SK-N-SH (cell line): ENCODE measurements at regions not wholly inside any gene's neighbourhood (a gene's known extent, or its start where the extent isn't known, plus 50 kb on each side); places are given as distances from the start of the nearest gene placed in this dataset.

Experiments
- CTCF ChIA-PET: fragments of 300-600, 350-600 bp; formaldehyde crosslinking; extraction: SDS; loops from one replicate; lab custom pipeline; 2021; lab: Yijun Ruan, JAX
- POLR2A ChIA-PET: fragments of 350-600 bp; sonication (Branson Sonifier 250); formaldehyde crosslinking; extraction: SDS; loops from one replicate; lab custom pipeline; 2020; ENCODE audit warnings: antibody characterized with exemption, inconsistent platforms; lab: Yijun Ruan, JAX
- DNase-seq: peaks from one replicate; pipeline ENCODE4 v3.0.0; 2012
- H2AFZ ChIP-seq: fragments of 200-600 bp; sonication (generic); 2 replicates; pipeline ENCODE4 v1.8.1; 2016; ENCODE audit warnings: antibody characterized with exemption, mild to moderate bottlenecking, low read depth
- H3F3A ChIP-seq: fragments of 200-600 bp; sonication (generic); replicated peaks from 2 replicates; pipeline ENCODE3; 2016; ENCODE audit warnings: antibody characterized with exemption, mild to moderate bottlenecking; ENCODE audit not compliant: insufficient read depth
- H3K27ac ChIP-seq, 2 experiments: fragments of 200-500 bp in 1 of 2; fragments of 200-600 bp in 1 of 2; sonication (Bioruptor generic) in 1 of 2; sonication (generic), shearing (Covaris generic) in 1 of 2; 2 replicates each; pipeline versions ENCODE4 v1.5.1 to v1.6.1; 2014 to 2016; ENCODE audit warnings: low read depth in 2 of 2, inconsistent platforms in 1 of 2, low read length in 1 of 2, mild to moderate bottlenecking in 1 of 2, mixed read lengths in 1 of 2
- H3K27me3 ChIP-seq: fragments of 200-600 bp; sonication (generic), shearing (Covaris generic); 2 replicates; pipeline ENCODE4 v1.6.1; 2016; ENCODE audit warnings: mixed run types; ENCODE audit not compliant: insufficient read depth
- H3K36me3 ChIP-seq, 2 experiments: fragments of 200-500 bp in 1 of 2; fragments of 200-600 bp in 1 of 2; sonication (Bioruptor generic) in 1 of 2; sonication (generic) in 1 of 2; replicated peaks in 1 of 2; 2 replicates each; pipeline versions ENCODE3 to v1.5.1; 2014 to 2016; ENCODE audit warnings: low read length in 1 of 2, mild to moderate bottlenecking in 1 of 2; ENCODE audit not compliant: insufficient read depth in 2 of 2, control insufficient read depth in 1 of 2
- H3K4me1 ChIP-seq, 2 experiments: fragments of 200-500 bp in 1 of 2; fragments of 200-600 bp in 1 of 2; sonication (Bioruptor generic) in 1 of 2; sonication (generic), shearing (Covaris generic) in 1 of 2; 2 replicates each; pipeline versions ENCODE4 v1.5.1 to v1.6.1; 2014 to 2016; ENCODE audit warnings: low read depth in 1 of 2, low read length in 1 of 2, mixed run types in 1 of 2; ENCODE audit not compliant: insufficient read depth in 2 of 2, control insufficient read depth in 1 of 2
- H3K4me2 ChIP-seq: fragments of 200-600 bp; sonication (generic), shearing (Covaris generic); 2 replicates; pipeline ENCODE4 v1.6.1; 2017; ENCODE audit warnings: mixed run types
- H3K4me3 ChIP-seq, 2 experiments: fragments of 200-500 bp in 1 of 2; fragments of 200-600 bp in 1 of 2; sonication (Bioruptor generic) in 1 of 2; sonication (generic), shearing (Covaris generic) in 1 of 2; 2 replicates each; pipeline versions ENCODE4 v1.5.1 to v1.8.1; 2014 to 2016; ENCODE audit warnings: low read depth in 2 of 2, inconsistent platforms in 1 of 2, low read length in 1 of 2, mild to moderate bottlenecking in 1 of 2, mixed read lengths in 1 of 2, moderate library complexity in 1 of 2
- H3K79me2 ChIP-seq: fragments of 200-600 bp; sonication (generic); 2 replicates; pipeline ENCODE4 v1.8.1; 2017; ENCODE audit warnings: mild to moderate bottlenecking; ENCODE audit not compliant: insufficient read depth
- H3K9ac ChIP-seq: fragments of 200-600 bp; sonication (generic); 2 replicates; pipeline ENCODE4 v1.6.1; 2017; ENCODE audit warnings: mixed run types
- H3K9me2 ChIP-seq: fragments of 200-600 bp; sonication (generic); 2 replicates; pipeline ENCODE4 v1.6.1; 2017; ENCODE audit warnings: mixed run types
- H3K9me3 ChIP-seq: fragments of 200-600 bp; sonication (generic); 2 replicates; pipeline ENCODE4 v1.6.1; 2017; ENCODE audit warnings: mixed run types, mild to moderate bottlenecking, moderate library complexity
- H4K20me1 ChIP-seq: fragments of 200-600 bp; sonication (generic); 2 replicates; pipeline ENCODE4 v1.6.1; 2017; ENCODE audit warnings: mild to moderate bottlenecking, mixed run types; ENCODE audit not compliant: insufficient read depth
- CHD2 ChIP-seq: fragments of 150-350 bp; IDR thresholded peaks from 2 replicates; pipeline ENCODE4 v1.6.1; 2018; ENCODE audit warnings: low read length; ENCODE audit not compliant: partially characterized antibody
- EP300 ChIP-seq, 2 experiments: IDR thresholded peaks; 2 replicates each; pipeline versions ENCODE4 v1.4.0 to v1.6.1; 2012; ENCODE audit warnings: borderline replicate concordance in 1 of 2, low read depth in 1 of 2, low read length in 1 of 2
- GATA2 ChIP-seq: sonication (generic); formaldehyde crosslinking; IDR thresholded peaks from 2 replicates; pipeline ENCODE4 v1.5.0; 2020; ENCODE audit warnings: mild to moderate bottlenecking, missing genetic modification reagents
- JUND ChIP-seq: IDR thresholded peaks from 2 replicates; pipeline ENCODE4 v1.4.0; 2012
- MAX ChIP-seq: IDR thresholded peaks from 2 replicates; pipeline ENCODE4 v1.4.0; 2012; ENCODE audit warnings: low read depth
- MXI1 ChIP-seq: IDR thresholded peaks from 2 replicates; pipeline ENCODE4 v1.6.1; 2012; ENCODE audit warnings: mild to moderate bottlenecking, low read depth, low read length, improper control_type of control experiment
- NFIC ChIP-seq: IDR thresholded peaks from 2 replicates; pipeline ENCODE4 v1.4.0; 2012; ENCODE audit warnings: borderline replicate concordance
- POLR2AphosphoS5 ChIP-seq: IDR thresholded peaks from 2 replicates; pipeline ENCODE4 v1.6.1; 2012; ENCODE audit warnings: low read depth, low read length
- SMC3 ChIP-seq: IDR thresholded peaks from 2 replicates; pipeline ENCODE4 v1.6.1; 2012; ENCODE audit warnings: low read depth, low read length, improper control_type of control experiment
- TEAD4 ChIP-seq: IDR thresholded peaks from 2 replicates; pipeline ENCODE4 v1.4.0; 2012; ENCODE audit warnings: mild to moderate bottlenecking, borderline replicate concordance; ENCODE audit not compliant: insufficient read depth
- ZBTB33 ChIP-seq: IDR thresholded peaks from 2 replicates; pipeline ENCODE4 v1.4.0; 2012; ENCODE audit warnings: low read depth, borderline replicate concordance
- TF ChIP-seq, protein P1 (sequence below): fragments of 200-600 bp; sonication (generic); IDR thresholded peaks from 2 replicates; pipeline ENCODE4 v1.6.1; 2017; ENCODE audit warnings: antibody characterized with exemption, mild to moderate bottlenecking, moderate library complexity
- TF ChIP-seq, protein P2 (sequence below): IDR thresholded peaks from 2 replicates; pipeline ENCODE4 v1.4.0; 2012; ENCODE audit warnings: low read depth, borderline replicate concordance
- TF ChIP-seq, protein P3 (sequence below): IDR thresholded peaks from 2 replicates; pipeline ENCODE4 v1.6.1; 2012; ENCODE audit warnings: mild to moderate bottlenecking, low read depth, low read length, moderate library complexity

GRCh38 chr13:81302125-81302524, 961.2 kb upstream of the SPRY2 start:
- DNase-seq, result no peak
- Histone ChIP-seq H3K4me1 (no peaks in the 10 kb centered on the region; a peak in 1 of 4 replicates), H4K20me1 (no peaks in the 10 kb centered on the region), H2AFZ (no peak overlapping the region), H3K4me2 (no peak overlapping the region)
- no peak for TF ChIP-seq NFIC
- no peak for TF ChIP-seq POLR2AphosphoS5
- TF ChIP-seq, protein P1, sequence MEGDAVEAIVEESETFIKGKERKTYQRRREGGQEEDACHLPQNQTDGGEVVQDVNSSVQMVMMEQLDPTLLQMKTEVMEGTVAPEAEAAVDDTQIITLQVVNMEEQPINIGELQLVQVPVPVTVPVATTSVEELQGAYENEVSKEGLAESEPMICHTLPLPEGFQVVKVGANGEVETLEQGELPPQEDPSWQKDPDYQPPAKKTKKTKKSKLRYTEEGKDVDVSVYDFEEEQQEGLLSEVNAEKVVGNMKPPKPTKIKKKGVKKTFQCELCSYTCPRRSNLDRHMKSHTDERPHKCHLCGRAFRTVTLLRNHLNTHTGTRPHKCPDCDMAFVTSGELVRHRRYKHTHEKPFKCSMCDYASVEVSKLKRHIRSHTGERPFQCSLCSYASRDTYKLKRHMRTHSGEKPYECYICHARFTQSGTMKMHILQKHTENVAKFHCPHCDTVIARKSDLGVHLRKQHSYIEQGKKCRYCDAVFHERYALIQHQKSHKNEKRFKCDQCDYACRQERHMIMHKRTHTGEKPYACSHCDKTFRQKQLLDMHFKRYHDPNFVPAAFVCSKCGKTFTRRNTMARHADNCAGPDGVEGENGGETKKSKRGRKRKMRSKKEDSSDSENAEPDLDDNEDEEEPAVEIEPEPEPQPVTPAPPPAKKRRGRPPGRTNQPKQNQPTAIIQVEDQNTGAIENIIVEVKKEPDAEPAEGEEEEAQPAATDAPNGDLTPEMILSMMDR, result no peak
- TF ChIP-seq EP300 (IDR thresholded peaks at IDR 0.05; ENCODE audit: borderline replicate concordance in 1 of 2, low read depth in 1 of 2, low read length in 1 of 2), result no peak
- TF ChIP-seq, all 33 proteins: peak for 0
- Histone ChIP-seq H3K9me3 (no peaks in the 10 kb centered on the region), H3K79me2 (no peaks in the 10 kb centered on the region), H3K27ac (no peak overlapping the region), H3K27me3 (no peaks in the 10 kb centered on the region), H3K9ac (no peak overlapping the region), H3K9me2 (no peaks in the 10 kb centered on the region), H3K36me3 (no peaks in the 10 kb centered on the region), H3F3A (no peaks in the 10 kb centered on the region), H3K4me3 (no peak overlapping the region)
- ChIA-PET POLR2A (no interaction called here), CTCF (no interaction called here)

DNA sequence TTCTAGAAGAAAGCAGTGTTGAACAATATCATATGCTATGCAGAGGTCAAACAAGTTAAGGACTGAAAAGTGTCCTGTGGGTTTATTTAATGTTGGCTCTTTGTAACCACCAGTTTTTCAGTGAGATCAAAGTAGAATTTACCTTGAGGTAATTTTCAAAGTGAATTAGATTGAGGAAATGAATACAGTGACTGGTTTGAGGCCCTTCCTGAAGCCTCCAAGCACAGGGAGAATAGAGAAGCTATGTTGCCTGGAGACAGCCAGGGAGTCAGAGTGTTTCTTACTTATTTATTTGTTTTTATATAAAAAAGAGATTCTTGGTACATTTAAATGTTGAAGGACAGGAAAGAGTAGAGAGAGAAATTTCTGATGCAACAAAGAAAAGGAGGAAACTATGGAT, 954.3 kb upstream of the SPRY2 start:
- H3K9ac ChIP-seq, result no peak overlapping the region
- no peak overlapping the region for H3K27ac ChIP-seq
- H4K20me1 ChIP-seq, result no peaks in the 10 kb centered on the region
- no peak for DNase-seq
- no peaks in the 10 kb centered on the region for H3K9me2 ChIP-seq
- no peaks in the 10 kb centered on the region for H3K27me3 ChIP-seq
- H3K4me1 ChIP-seq, result no peaks in the 10 kb centered on the region
- no peak overlapping the region for H3K4me2 ChIP-seq
- H3K36me3 ChIP-seq, result no peaks in the 10 kb centered on the region
- no peaks in the 10 kb centered on the region for H3K9me3 ChIP-seq
- ChIA-PET POLR2A (no interaction called here), CTCF (interaction anchor here (0.6 to 1.5 kb wide), 2 partner anchors 8 to 12 kb away, joined by 3 to 4 read pairs; no protein-coding TSS in a partner anchor)
- no peak overlapping the region for H3K4me3 ChIP-seq
- no peaks in the 10 kb centered on the region for H3F3A ChIP-seq
- no peak overlapping the region for H2AFZ ChIP-seq
- TF ChIP-seq MAX (no peak), ZBTB33 (no peak), EP300 (IDR thresholded peaks at IDR 0.05; ENCODE audit: borderline replicate concordance in 1 of 2, low read depth in 1 of 2, low read length in 1 of 2) (no peak), GATA2 (CRISPR knock-in tag) (no peak), TEAD4 (no peak), JUND (no peak), CHD2 (no peak), MXI1 (no peak), SMC3 (no peak)
- TF ChIP-seq, protein P2, sequence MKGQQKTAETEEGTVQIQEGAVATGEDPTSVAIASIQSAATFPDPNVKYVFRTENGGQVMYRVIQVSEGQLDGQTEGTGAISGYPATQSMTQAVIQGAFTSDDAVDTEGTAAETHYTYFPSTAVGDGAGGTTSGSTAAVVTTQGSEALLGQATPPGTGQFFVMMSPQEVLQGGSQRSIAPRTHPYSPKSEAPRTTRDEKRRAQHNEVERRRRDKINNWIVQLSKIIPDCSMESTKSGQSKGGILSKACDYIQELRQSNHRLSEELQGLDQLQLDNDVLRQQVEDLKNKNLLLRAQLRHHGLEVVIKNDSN, result no peak
- TF ChIP-seq, protein P1, result no peak
- TF ChIP-seq, protein P3, sequence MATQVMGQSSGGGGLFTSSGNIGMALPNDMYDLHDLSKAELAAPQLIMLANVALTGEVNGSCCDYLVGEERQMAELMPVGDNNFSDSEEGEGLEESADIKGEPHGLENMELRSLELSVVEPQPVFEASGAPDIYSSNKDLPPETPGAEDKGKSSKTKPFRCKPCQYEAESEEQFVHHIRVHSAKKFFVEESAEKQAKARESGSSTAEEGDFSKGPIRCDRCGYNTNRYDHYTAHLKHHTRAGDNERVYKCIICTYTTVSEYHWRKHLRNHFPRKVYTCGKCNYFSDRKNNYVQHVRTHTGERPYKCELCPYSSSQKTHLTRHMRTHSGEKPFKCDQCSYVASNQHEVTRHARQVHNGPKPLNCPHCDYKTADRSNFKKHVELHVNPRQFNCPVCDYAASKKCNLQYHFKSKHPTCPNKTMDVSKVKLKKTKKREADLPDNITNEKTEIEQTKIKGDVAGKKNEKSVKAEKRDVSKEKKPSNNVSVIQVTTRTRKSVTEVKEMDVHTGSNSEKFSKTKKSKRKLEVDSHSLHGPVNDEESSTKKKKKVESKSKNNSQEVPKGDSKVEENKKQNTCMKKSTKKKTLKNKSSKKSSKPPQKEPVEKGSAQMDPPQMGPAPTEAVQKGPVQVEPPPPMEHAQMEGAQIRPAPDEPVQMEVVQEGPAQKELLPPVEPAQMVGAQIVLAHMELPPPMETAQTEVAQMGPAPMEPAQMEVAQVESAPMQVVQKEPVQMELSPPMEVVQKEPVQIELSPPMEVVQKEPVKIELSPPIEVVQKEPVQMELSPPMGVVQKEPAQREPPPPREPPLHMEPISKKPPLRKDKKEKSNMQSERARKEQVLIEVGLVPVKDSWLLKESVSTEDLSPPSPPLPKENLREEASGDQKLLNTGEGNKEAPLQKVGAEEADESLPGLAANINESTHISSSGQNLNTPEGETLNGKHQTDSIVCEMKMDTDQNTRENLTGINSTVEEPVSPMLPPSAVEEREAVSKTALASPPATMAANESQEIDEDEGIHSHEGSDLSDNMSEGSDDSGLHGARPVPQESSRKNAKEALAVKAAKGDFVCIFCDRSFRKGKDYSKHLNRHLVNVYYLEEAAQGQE, result no peak
- H3K79me2 ChIP-seq, result no peaks in the 10 kb centered on the region
